Astrocyte (in vitro differentiated cells and primary cell): ENCODE measurements at regions not wholly inside any gene's neighbourhood (a gene's known extent, or its start where the extent isn't known, plus 50 kb on each side); places are given as distances from the start of the nearest gene placed in this dataset.

Experiments
- CTCF ChIP-seq: IDR thresholded peaks from 2 replicates; pipeline ENCODE4 v1.5.1; 2011; ENCODE audit warnings: low read depth, mild to moderate bottlenecking, inconsistent platforms, low read length, moderate library complexity; ENCODE audit not compliant: insufficient read depth
- EZH2 ChIP-seq: IDR thresholded peaks from 2 replicates; pipeline ENCODE4 v1.6.1; 2012; ENCODE audit warnings: mild to moderate bottlenecking, low read length, inconsistent platforms; ENCODE audit not compliant: insufficient read depth

GRCh38 chr11:69573761-69574607 is 67.0 kb upstream of the CCND1 start:
- no peak for TF ChIP-seq CTCF
- TF ChIP-seq EZH2 = no peak
